Ascending aorta (tissue), 2 donors: ENCODE measurements at regions not wholly inside any gene's neighbourhood (a gene's known extent, or its start where the extent isn't known, plus 50 kb on each side); places are given as distances from the start of the nearest gene placed in this dataset.

ENCODE experiments used
- DNase-seq, 2 donors: peaks; one replicate each; pipeline ENCODE4 v3.0.0-alpha.2; 2019; ENCODE audit warnings: low spot score in 2 of 2
- H3K27ac ChIP-seq, 2 donors: fragments of 200-600 bp; sonication (generic); one replicate each; pipeline ENCODE4 v1.5.1; 2016 to 2017; ENCODE audit warnings: mild to moderate bottlenecking in 1 of 2
- H3K27me3 ChIP-seq: fragments of 200-600 bp; sonication (generic); one replicate; pipeline ENCODE4 v1.5.1; 2017
- H3K36me3 ChIP-seq, 2 donors: fragments of 200-600 bp; sonication (generic); one replicate each; pipeline ENCODE4 v1.5.1; 2016
- H3K4me1 ChIP-seq, 2 donors: fragments of 200-600 bp; sonication (generic); one replicate each; pipeline ENCODE4 v1.5.1; 2016 to 2017; ENCODE audit warnings: mild to moderate bottlenecking in 1 of 2
- H3K4me3 ChIP-seq, 2 donors: fragments of 200-600 bp; sonication (generic); one replicate each; pipeline ENCODE4 v1.5.1; 2016 to 2017; ENCODE audit warnings: mild to moderate bottlenecking in 1 of 2
- H3K9me3 ChIP-seq, 2 donors: fragments of 200-600 bp; sonication (generic); one replicate each; pipeline ENCODE4 v1.5.1; 2016
- intact Hi-C: fragments of 100-400 bp; cut with DNase I; formaldehyde crosslinking; loops from one replicate; pipeline ENCODE4 v1.15.1; 2023
- TF ChIP-seq, protein P1 (sequence below), 3 experiments: fragments of 200-600 bp in 2 of 3; fragments of 450-650 bp in 1 of 3; sonication (generic) in 2 of 3; IDR thresholded peaks; one replicate each; pipeline ENCODE4 v1.5.1; 2016 to 2019; ENCODE audit warnings: antibody characterized with exemption in 3 of 3, mild to moderate bottlenecking in 1 of 3, moderate library complexity in 1 of 3

DNA sequence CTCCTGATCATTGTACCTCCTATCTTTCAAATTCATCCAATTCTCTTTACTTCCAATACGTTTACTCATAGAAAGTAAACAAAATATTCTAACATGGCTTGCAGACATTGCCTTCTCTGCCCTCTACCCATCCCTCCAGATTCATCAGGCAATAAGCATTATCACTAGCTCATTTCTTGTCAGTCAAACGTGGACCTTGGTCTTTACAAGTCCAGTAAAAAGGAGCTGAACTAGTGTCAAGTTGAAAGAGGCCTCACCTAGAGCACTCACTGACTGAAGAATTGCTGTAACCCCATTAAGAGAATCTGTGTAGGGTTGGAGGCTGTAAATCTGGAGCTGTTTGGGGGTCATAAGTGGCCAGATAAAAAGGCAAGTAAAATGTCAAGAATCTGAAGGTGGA, 435.0 kb upstream of the CCDC179 start:
- TF ChIP-seq, protein P1, sequence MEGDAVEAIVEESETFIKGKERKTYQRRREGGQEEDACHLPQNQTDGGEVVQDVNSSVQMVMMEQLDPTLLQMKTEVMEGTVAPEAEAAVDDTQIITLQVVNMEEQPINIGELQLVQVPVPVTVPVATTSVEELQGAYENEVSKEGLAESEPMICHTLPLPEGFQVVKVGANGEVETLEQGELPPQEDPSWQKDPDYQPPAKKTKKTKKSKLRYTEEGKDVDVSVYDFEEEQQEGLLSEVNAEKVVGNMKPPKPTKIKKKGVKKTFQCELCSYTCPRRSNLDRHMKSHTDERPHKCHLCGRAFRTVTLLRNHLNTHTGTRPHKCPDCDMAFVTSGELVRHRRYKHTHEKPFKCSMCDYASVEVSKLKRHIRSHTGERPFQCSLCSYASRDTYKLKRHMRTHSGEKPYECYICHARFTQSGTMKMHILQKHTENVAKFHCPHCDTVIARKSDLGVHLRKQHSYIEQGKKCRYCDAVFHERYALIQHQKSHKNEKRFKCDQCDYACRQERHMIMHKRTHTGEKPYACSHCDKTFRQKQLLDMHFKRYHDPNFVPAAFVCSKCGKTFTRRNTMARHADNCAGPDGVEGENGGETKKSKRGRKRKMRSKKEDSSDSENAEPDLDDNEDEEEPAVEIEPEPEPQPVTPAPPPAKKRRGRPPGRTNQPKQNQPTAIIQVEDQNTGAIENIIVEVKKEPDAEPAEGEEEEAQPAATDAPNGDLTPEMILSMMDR (IDR thresholded peaks at IDR 0.05): no peak
- DNase-seq: no peak
- intact Hi-C loops: no loop called here
- H3K9me3 ChIP-seq: no peaks in the 10 kb centered on the region
- H3K4me1 ChIP-seq: no peaks in the 10 kb centered on the region
- H3K36me3 ChIP-seq: no peaks in the 10 kb centered on the region
- H3K27me3 ChIP-seq: no peaks in the 10 kb centered on the region
- no peak overlapping the region for H3K27ac ChIP-seq
- H3K4me3 ChIP-seq: no peak overlapping the region

DNA sequence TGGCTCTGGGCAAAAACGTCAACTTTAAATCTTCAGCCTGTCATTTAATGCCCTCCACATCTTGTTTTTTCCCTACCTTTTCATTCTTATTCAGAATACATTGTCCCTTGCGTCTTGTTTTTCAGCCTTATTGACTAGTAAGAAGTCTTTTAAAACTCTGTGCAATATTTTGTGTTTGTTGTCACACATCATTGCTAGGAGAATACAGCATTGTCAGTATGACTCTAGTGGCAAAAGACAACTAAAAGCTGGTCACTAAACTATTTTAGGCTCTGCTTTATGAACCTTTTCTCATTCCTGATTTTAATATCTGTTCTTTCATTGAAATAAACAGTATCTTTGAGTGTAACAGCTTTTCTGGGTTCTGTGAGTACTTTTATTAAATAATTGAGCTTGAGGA, 447.8 kb upstream of the CCDC179 start:
- no peak overlapping the region for H3K4me3 ChIP-seq
- no peaks in the 10 kb centered on the region for H3K4me1 ChIP-seq
- H3K9me3 ChIP-seq: no peaks in the 10 kb centered on the region
- H3K36me3 ChIP-seq: no peaks in the 10 kb centered on the region
- no peaks in the 10 kb centered on the region for H3K27me3 ChIP-seq
- no peak for DNase-seq
- no peak overlapping the region for H3K27ac ChIP-seq
- intact Hi-C loops: no loop called here
- TF ChIP-seq, protein P1 (IDR thresholded peaks at IDR 0.05): no peak

DNA sequence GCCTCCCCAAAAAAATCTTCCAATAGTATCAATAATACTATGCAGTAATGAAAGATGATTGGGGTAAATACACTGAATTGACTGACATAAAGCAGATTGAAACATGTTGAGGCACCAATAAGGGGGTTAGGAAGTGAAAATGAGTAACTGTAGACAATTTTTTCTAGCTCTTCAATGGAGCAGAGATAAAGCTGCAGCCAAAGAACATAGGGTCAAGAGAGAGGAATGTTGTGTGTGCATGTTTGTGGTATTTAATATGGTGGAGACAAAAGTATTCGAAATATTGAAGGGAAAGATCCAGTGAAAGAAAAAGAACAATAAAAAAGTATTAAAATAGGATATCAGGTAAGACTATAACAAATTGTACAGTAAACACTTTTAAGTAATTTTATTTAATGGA, 450.0 kb upstream of the CCDC179 start:
- Histone ChIP-seq H3K4me3 (no peak overlapping the region), H3K27ac (no peak overlapping the region), H3K36me3 (no peaks in the 10 kb centered on the region), H3K9me3 (no peaks in the 10 kb centered on the region), H3K4me1 (no peaks in the 10 kb centered on the region), H3K27me3 (no peaks in the 10 kb centered on the region)
- intact Hi-C loops: no loop called here
- TF ChIP-seq, protein P1 (IDR thresholded peaks at IDR 0.05): no peak
- DNase-seq: no peak

DNA sequence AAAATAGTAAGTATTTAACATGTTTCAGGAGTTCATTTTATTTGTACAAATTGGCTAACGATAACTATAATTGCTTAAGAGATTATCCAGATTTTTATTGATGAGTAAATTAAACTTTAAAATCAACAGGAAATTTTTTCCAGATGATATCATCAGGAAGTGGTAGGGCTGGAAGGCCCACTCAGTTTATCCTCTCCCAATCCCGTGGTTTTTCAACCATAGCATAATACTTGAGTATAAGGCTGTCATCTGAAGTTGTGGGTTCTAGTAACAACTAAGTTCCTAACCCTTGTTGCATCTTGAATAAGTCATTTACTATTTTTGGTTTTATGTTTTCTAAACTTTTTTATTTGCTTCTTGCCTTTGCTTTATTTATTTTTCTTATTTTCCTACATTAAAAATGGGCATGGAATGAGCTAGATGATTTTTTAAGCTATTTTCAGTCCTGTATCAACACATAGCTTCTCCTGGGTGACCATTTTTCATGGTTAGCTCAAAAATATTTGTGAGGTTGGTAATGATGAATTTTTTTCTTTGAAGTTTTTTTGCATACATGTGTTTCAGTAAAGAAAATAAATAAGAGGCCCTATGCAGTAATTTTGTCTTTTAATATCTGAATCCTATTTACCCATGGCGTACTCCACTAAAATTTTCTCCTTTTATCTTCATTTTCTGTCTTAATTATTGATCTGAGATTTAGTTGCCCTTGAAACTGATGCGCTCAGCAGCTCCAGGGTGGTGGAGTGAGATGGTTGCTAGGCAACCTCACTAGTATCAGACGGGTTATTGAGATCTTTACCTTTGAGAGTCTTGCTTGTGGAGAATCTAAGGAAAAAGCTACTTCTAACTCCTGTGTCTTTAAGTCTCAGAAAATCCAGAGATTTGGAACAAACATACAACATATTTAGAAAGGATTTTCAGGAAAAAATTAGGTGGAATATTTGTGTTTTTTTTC, 452.0 kb upstream of the CCDC179 start:
- intact Hi-C loops: no loop called here
- H3K27ac ChIP-seq: no peak overlapping the region
- H3K4me1 ChIP-seq: no peaks in the 10 kb centered on the region
- TF ChIP-seq, protein P1 (IDR thresholded peaks at IDR 0.05): no peak
- H3K4me3 ChIP-seq: no peak overlapping the region
- no peak for DNase-seq
- H3K9me3 ChIP-seq: no peaks in the 10 kb centered on the region
- H3K36me3 ChIP-seq: no peaks in the 10 kb centered on the region
- no peaks in the 10 kb centered on the region for H3K27me3 ChIP-seq

DNA sequence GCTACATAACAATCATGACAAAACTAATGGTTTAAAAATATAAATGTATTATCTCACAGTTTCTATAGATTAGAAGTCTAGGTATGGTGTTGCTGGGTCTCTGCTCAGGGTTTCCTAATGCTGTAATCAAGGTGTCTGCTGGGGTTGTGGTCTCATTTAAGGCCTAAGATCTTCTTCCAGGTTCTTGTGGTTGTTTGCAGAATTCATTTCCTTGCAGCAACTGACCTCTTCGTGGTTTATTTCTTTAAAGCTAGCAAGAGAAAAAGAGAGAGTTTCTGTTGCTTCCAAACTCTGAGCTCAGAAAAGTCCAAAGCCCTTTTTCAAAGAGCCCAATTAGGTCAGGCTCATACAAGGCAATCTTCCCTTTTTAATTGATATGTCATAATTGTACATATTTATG, 452.7 kb upstream of the CCDC179 start:
- H3K4me3 ChIP-seq: no peak overlapping the region
- intact Hi-C loops: no loop called here
- no peak for DNase-seq

More for the DNA sequence above, 452.7 kb upstream of the CCDC179 start:
- H3K36me3 ChIP-seq: no peaks in the 10 kb centered on the region
- TF ChIP-seq, protein P1 (IDR thresholded peaks at IDR 0.05): no peak
- no peaks in the 10 kb centered on the region for H3K4me1 ChIP-seq
- H3K27ac ChIP-seq: no peak overlapping the region
- H3K27me3 ChIP-seq: no peaks in the 10 kb centered on the region
- H3K9me3 ChIP-seq: no peaks in the 10 kb centered on the region
